Endothelial cell of umbilical vein (primary cell): ENCODE measurements at regions not wholly inside any gene's neighbourhood (a gene's known extent, or its start where the extent isn't known, plus 50 kb on each side); places are given as distances from the start of the nearest gene placed in this dataset.

Experiments
- BruUV-seq: library from RNA; stranded (reverse); fragments of 400-500 nt; replicated peaks from 2 replicates; lab custom pipeline; 2021; lab: Mats Ljungman, UMichigan
- CTCF ChIA-PET: fragments of 300-600, 350-600 bp; sonication (Branson Sonifier 250); formaldehyde crosslinking; loops from one replicate; lab custom pipeline; 2021; ENCODE audit warnings: antibody characterized with exemption, inconsistent platforms; lab: Charles Lee
- POLR2A ChIA-PET: fragments of 300-600, 350-600 bp; sonication (Branson Sonifier 250); formaldehyde crosslinking; loops from one replicate; lab custom pipeline; 2021; ENCODE audit warnings: antibody characterized with exemption, inconsistent platforms; lab: Charles Lee
- DNase-seq: peaks from one replicate; pipeline ENCODE4 v3.0.0-alpha.2; 2011; ENCODE audit warnings: low read depth, low spot score
- FAIRE-seq: peaks from 2 replicates; lab custom pipeline; 2011; peaks lifted over from hg19 to GRCh38; lab: Jason Lieb, UNC
- H2AFZ ChIP-seq: 2 replicates; pipeline ENCODE4 v1.6.0; 2012; ENCODE audit warnings: low read depth, low read length, control low read depth, inconsistent platforms
- H3K27ac ChIP-seq: 2 replicates; pipeline ENCODE4 v1.5.1; 2011; ENCODE audit warnings: low read depth, mild to moderate bottlenecking, control low read depth, low read length, moderate library complexity; ENCODE audit not compliant: insufficient read depth
- H3K27me3 ChIP-seq, 2 experiments: 2 replicates each; pipeline versions ENCODE4 v1.6.0 to v1.6.1; 2011; ENCODE audit warnings: low read length in 2 of 2, mixed read lengths in 1 of 2; ENCODE audit not compliant: control insufficient read depth in 2 of 2, insufficient read depth in 2 of 2
- H3K36me3 ChIP-seq, 2 experiments: 2 replicates in 1 of 2; 3 replicates in 1 of 2; pipeline ENCODE4 v1.5.1; 2011; ENCODE audit warnings: low read length in 2 of 2, mild to moderate bottlenecking in 1 of 2, moderate library complexity in 1 of 2; ENCODE audit not compliant: control insufficient read depth in 2 of 2, insufficient read depth in 2 of 2; ENCODE audit errors: extremely low read depth in 1 of 2
- H3K4me1 ChIP-seq: 3 replicates; pipeline ENCODE4 v1.5.1; 2011; ENCODE audit warnings: mild to moderate bottlenecking, low read length; ENCODE audit not compliant: control insufficient read depth, insufficient read depth; ENCODE audit errors: extremely low read depth
- H3K4me2 ChIP-seq: 2 replicates; pipeline ENCODE4 v1.6.1; 2011; ENCODE audit warnings: low read length, control low read depth, mixed read lengths; ENCODE audit not compliant: insufficient read depth
- H3K4me3 ChIP-seq, 3 experiments: fragments of 200-600 bp in 1 of 3; sonication (generic), shearing (Covaris generic) in 1 of 3; replicated peaks in 1 of 3; 2 replicates each; pipeline ENCODE4 v1.5.1; 2011 to 2016; ENCODE audit warnings: control low read depth in 3 of 3, low read length in 3 of 3, mild to moderate bottlenecking in 2 of 3, inconsistent platforms in 1 of 3, low read depth in 1 of 3, moderate library complexity in 1 of 3; ENCODE audit not compliant: insufficient read depth in 1 of 3
- H3K79me2 ChIP-seq: 2 replicates; pipeline ENCODE4 v1.6.0; 2012; ENCODE audit warnings: low read length, inconsistent platforms; ENCODE audit not compliant: control insufficient read depth, insufficient read depth
- H3K9ac ChIP-seq: replicated peaks from 2 replicates; pipeline ENCODE3; 2011; ENCODE audit warnings: low read length, control low read depth; ENCODE audit not compliant: insufficient read depth; ENCODE audit errors: extremely low read depth
- H3K9me1 ChIP-seq: replicated peaks from 3 replicates; pipeline ENCODE4 v1.6.0; 2011; ENCODE audit warnings: mild to moderate bottlenecking, low read length; ENCODE audit not compliant: control insufficient read depth, insufficient read depth; ENCODE audit errors: extremely low read depth
- H3K9me3 ChIP-seq: replicated peaks from 2 replicates; pipeline ENCODE4 v1.5.1; 2012; ENCODE audit warnings: low read length, inconsistent platforms; ENCODE audit not compliant: control insufficient read depth, insufficient read depth
- H4K20me1 ChIP-seq: replicated peaks from 2 replicates; pipeline ENCODE3; 2011; ENCODE audit warnings: mild to moderate bottlenecking, low read length; ENCODE audit not compliant: control insufficient read depth, insufficient read depth; ENCODE audit errors: extremely low read depth
- EZH2 ChIP-seq: IDR thresholded peaks from 2 replicates; pipeline ENCODE4 v1.6.1; 2012; ENCODE audit warnings: borderline replicate concordance, low read depth, mild to moderate bottlenecking, moderate library complexity, low read length, inconsistent platforms; ENCODE audit not compliant: severe bottlenecking
- FOS ChIP-seq: IDR thresholded peaks from 2 replicates; pipeline ENCODE4 v1.6.1; 2011; ENCODE audit warnings: mild to moderate bottlenecking, low read length, moderate library complexity, borderline replicate concordance; ENCODE audit not compliant: insufficient read depth
- GATA2 ChIP-seq: IDR thresholded peaks from 2 replicates; pipeline ENCODE4 v1.7.0; 2011; ENCODE audit warnings: low read depth, mild to moderate bottlenecking, moderate library complexity, mixed read lengths, low read length; ENCODE audit not compliant: insufficient read length, insufficient read depth
- JUN ChIP-seq: IDR thresholded peaks from 2 replicates; pipeline ENCODE4 v1.6.1; 2011; ENCODE audit warnings: borderline replicate concordance, low read depth; ENCODE audit not compliant: insufficient read length, insufficient read depth
- MYC ChIP-seq: IDR thresholded peaks from one replicate; pipeline ENCODE4 v1.6.1; 2011; ENCODE audit warnings: mild to moderate bottlenecking, low read depth, low read length
- POLR2A ChIP-seq: IDR thresholded peaks from 2 replicates; pipeline ENCODE4 v1.6.1; 2012; ENCODE audit warnings: low read depth, mild to moderate bottlenecking, control low read depth, low read length
- POLR2AphosphoS5 ChIP-seq: IDR thresholded peaks from 2 replicates; pipeline ENCODE4 v1.6.1; 2012; ENCODE audit warnings: low read depth, mild to moderate bottlenecking, control low read depth, low read length, moderate library complexity; ENCODE audit not compliant: insufficient read depth
- dilution Hi-C: fragments of 300-500 bp; cut with MboI; formaldehyde crosslinking; loops from one replicate; pipeline ENCODE4 v1.15.0; 2019; ENCODE audit warnings: low sequenced_read_pairs; ENCODE audit not compliant: extremely low pct_ligation_motif_present
- intact Hi-C: fragments of 100-400 bp; cut with micrococcal nuclease; formaldehyde crosslinking; loops from one replicate; pipeline ENCODE4 v1.10.0; 2022
- TF ChIP-seq, protein P1 (sequence below): IDR thresholded peaks from 2 replicates; pipeline ENCODE4 v1.6.1; 2011; ENCODE audit not compliant: insufficient read depth, insufficient read length
- TF ChIP-seq, protein P2 (sequence below), 2 donors: IDR thresholded peaks; 1 replicate in 1 of 2; 2 replicates in 1 of 2; pipeline ENCODE4 v1.5.1; 2011; ENCODE audit warnings: low read length in 2 of 2, mild to moderate bottlenecking in 2 of 2, moderate library complexity in 2 of 2, control low read depth in 1 of 2, inconsistent platforms in 1 of 2, low read depth in 1 of 2; ENCODE audit not compliant: insufficient read depth in 1 of 2; ENCODE audit errors: extremely low read depth in 1 of 2

DNA sequence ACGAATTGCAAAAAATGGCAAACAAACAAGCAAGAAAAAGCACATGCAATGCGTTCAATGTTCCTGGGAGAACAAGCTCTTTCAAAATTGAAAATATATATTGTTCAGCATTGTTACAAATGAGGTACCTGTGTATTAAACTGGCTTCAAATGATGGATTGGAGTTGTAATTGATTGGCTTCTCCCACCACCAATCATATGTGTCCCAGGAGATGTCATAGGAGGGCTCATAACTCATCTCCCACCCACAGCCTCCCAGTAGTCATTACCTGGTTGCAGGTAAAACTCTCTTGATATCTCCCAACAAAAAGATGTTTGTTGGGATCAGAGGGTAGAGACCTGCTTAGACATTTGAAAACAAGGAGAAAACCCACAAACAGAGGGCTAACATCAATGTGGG, 302.9 kb downstream of the BAMBI start:
- Histone ChIP-seq H3K36me3 (no peaks in the 10 kb centered on the region), H3K4me3 (no peak overlapping the region), H3K4me2 (no peak overlapping the region), H3K9me3 (no peaks in the 10 kb centered on the region), H3K9ac (no peak overlapping the region), H3K27me3 (peaks cover 0 to 2% of the 10 kb centered on the region in 2 experiments), H3K4me1 (peaks cover 7% of the 10 kb centered on the region), H3K27ac (no peak overlapping the region), H3K79me2 (no peaks in the 10 kb centered on the region), H2AFZ (no peak overlapping the region), H3K9me1 (no peaks in the 10 kb centered on the region), H4K20me1 (no peaks in the 10 kb centered on the region)
- FAIRE-seq (no peak), DNase-seq (no peak)
- dilution Hi-C loops (no loop called here), intact Hi-C loops (loop anchor here (5.0 to 10.0 kb wide), 2 partner anchors 73 to 175 kb away; no protein-coding TSS in a partner anchor)
- TF ChIP-seq, protein P1, sequence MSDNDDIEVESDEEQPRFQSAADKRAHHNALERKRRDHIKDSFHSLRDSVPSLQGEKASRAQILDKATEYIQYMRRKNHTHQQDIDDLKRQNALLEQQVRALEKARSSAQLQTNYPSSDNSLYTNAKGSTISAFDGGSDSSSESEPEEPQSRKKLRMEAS: no peak
- TF ChIP-seq POLR2AphosphoS5 (no peak), EZH2 (no peak)
- BruUV-seq: no TSS peak
- CTCF ChIA-PET: interaction anchor here (1.0 to 1.9 kb wide), 2 partner anchors 15 to 303 kb away, joined by 3 to 4 read pairs; partner anchors contain the start of gene BAMBI
- POLR2A ChIA-PET: no interaction called here

DNA sequence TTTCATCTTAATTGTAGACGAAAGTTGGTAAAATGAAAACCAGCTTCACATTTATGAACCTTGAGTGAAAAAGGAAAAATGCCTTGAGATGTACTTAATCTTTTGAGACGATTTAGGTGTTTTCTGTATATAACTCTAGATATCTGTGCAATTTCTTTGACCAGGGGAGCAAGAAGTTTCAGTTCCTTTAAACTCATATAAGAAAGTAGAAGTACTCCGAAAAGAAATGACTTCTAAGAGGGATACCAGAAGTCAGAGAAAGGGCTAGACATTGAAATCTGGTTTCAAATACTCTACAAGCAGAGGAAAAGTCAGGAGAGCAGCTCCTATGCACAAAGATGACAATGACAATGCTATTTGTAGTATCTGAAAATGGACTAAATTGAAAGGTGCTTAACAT, 303.7 kb downstream of the BAMBI start:
- Histone ChIP-seq H3K9me3 (no peaks in the 10 kb centered on the region), H3K4me2 (no peak overlapping the region), H3K27me3 (peaks cover 0 to 2% of the 10 kb centered on the region in 2 experiments), H2AFZ (no peak overlapping the region), H3K79me2 (no peaks in the 10 kb centered on the region), H3K9ac (no peak overlapping the region), H3K36me3 (no peaks in the 10 kb centered on the region), H3K27ac (no peak overlapping the region), H3K4me1 (peaks cover 7% of the 10 kb centered on the region), H3K9me1 (no peaks in the 10 kb centered on the region), H4K20me1 (no peaks in the 10 kb centered on the region), H3K4me3 (no peak overlapping the region)
- FAIRE-seq (no peak), DNase-seq (no peak)
- CTCF ChIA-PET: interaction anchor here (1.9 kb wide), 1 partner anchor 303 kb away, joined by 4 read pairs; the partner anchor contains the start of gene BAMBI
- POLR2A ChIA-PET: no interaction called here
- no peak for TF ChIP-seq JUN
- TF ChIP-seq MYC: no peak
- TF ChIP-seq POLR2AphosphoS5: no peak
- TF ChIP-seq GATA2: no peak
- no peak for TF ChIP-seq EZH2
- TF ChIP-seq FOS: no peak
- TF ChIP-seq POLR2A: no peak
- TF ChIP-seq, protein P1: no peak
- TF ChIP-seq, protein P2, sequence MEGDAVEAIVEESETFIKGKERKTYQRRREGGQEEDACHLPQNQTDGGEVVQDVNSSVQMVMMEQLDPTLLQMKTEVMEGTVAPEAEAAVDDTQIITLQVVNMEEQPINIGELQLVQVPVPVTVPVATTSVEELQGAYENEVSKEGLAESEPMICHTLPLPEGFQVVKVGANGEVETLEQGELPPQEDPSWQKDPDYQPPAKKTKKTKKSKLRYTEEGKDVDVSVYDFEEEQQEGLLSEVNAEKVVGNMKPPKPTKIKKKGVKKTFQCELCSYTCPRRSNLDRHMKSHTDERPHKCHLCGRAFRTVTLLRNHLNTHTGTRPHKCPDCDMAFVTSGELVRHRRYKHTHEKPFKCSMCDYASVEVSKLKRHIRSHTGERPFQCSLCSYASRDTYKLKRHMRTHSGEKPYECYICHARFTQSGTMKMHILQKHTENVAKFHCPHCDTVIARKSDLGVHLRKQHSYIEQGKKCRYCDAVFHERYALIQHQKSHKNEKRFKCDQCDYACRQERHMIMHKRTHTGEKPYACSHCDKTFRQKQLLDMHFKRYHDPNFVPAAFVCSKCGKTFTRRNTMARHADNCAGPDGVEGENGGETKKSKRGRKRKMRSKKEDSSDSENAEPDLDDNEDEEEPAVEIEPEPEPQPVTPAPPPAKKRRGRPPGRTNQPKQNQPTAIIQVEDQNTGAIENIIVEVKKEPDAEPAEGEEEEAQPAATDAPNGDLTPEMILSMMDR (IDR thresholded peaks at IDR 0.05; ENCODE audit: extremely low read depth in 1 of 2, insufficient read depth in 1 of 2, low read depth in 1 of 2, low read length in 2 of 2): no peak
- intact Hi-C loops (loop anchor here (5.0 to 10.0 kb wide), 2 partner anchors 74 to 176 kb away; no protein-coding TSS in a partner anchor), dilution Hi-C loops (no loop called here)
- no TSS peak for BruUV-seq
